Putamen (tissue), 1 donor: ENCODE measurements at regions not wholly inside any gene's neighbourhood (a gene's known extent, or its start where the extent isn't known, plus 50 kb on each side); places are given as distances from the start of the nearest gene placed in this dataset.
"Not testable (repeated sequence)": the region's sequence is repeated elsewhere in the genome, so short reads cannot be mapped to it uniquely, and the experiment has no call there.

Experiments
- DNase-seq: peaks from one replicate; pipeline ENCODE4 v3.0.0-alpha.2; 2016; ENCODE audit warnings: low spot score

DNA sequence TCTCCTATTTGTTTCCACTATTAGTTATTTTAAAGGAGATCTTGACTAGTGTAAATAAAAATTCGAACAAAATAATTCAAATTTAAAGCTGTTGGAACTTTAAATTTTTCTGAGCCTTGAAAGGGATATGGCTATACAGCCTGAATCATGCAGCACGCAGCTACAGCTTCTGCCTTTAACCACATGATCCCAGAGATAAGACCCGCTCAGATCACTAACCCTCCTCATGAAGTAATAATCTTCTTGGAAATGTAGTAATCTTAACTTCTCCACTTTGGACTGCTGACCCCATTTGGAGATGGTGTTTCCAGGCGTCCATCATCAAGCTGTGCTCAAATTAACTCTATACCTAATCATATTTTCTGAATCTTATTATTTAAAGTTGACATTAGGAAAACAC is 336.6 kb downstream of the DSC3 start:
- DNase-seq: no peak

- no peak for DNase-seq
These were observed 344.0 kb downstream of the DSC3 start for GRCh38 chr18:30698571-30698970.

DNA sequence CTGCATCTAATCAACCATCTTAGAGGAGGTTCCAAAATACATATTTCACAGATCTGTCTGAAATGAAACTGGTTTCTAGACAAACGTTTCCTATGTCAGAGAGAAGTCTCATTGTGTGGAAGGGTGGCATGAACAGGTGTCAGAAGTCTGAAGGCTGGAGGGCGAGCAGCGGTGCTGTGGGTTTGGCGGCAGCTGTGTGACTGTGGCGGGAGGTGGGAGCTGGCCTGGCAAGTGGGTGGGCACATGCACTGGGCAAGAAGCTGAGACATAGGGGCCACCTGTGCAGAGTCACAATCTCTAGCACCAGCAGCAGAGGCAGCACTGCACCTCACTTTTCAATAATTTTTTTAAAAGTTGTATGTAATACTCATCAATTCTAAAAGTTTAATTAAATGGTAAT is 346.3 kb downstream of the DSC3 start:
- DNase-seq: no peak

DNA sequence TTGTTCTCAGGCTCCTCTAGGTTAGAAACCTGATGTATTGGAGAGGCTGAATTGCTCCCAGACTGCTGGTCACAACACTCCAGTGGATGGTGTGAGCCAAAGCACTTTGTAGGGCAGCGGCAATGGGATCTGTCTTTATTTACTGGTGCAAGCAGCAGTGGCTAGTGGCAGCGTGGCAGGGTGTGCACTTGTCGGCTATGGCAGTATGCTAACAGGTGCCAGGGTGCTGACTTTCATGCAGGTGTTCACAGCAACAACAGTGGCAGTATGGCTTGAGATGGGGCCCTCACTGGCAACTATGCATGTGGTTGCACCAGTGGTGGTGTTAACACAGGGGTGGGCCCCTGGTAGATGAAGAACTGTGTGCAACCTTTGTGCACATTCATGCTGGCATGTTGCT is 347.8 kb downstream of the DSC3 start:
- DNase-seq: no peak

- DNase-seq: no peak
These were observed 353.3 kb downstream of the DSC3 start for GRCh38 chr18:30689216-30689615.

- DNase-seq: no peak
These were observed 355.0 kb downstream of the DSC3 start for GRCh38 chr18:30687501-30687900.

DNA sequence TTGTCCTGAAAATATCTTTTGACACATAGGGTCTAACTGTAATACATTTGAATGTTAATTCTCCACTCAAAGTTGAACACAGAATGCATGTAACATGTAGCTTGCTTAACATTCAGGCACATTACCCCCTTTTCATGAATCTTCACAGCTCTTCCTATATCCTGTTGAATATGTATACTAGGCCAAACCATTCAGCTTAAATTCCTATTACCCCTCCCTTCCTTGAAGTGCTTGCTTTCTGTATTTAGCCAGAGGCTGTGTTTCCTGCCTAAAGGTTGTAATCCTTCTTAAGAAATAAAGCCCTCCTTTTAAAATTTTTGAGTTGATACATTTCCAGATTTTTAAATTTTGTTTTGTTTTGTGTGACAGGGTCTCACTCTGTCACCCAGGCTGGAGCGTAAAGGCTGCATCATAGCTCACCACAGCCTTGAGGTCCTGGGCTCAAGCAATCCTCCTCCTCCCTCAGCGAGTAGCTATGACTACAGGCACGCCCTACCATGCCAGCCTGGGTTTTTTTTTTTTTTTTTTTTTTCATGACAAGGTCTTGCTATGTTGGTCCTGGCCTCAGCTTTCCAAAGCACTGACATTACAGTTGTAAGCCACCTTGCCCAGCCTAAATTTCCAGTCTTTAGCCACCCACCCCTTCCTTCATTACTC is 357.6 kb downstream of the DSC3 start:
- DNase-seq: no peak

GRCh38 chr18:30683836-30684235 is 358.7 kb downstream of the DSC3 start:
- DNase-seq: no peak

DNA sequence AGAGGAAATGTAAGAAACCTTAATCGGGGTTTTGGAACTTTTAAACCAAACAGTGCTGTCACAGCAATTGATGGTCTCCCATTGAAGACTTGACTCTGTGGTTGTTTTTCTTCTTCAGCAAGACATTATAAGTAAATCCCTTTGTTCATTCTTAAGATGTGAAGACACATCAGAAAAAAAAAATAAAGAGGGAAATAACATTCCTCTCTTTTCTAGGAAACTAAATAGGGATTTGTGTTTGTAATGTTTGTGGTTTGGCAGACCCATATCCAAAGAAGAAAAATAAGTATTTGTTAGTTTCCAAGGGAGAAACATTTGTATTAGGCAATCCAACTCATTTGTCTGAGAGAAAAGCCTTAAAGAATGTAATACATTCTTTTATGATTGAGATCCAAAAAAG is 359.9 kb downstream of the DSC3 start:
- no peak for DNase-seq

DNA sequence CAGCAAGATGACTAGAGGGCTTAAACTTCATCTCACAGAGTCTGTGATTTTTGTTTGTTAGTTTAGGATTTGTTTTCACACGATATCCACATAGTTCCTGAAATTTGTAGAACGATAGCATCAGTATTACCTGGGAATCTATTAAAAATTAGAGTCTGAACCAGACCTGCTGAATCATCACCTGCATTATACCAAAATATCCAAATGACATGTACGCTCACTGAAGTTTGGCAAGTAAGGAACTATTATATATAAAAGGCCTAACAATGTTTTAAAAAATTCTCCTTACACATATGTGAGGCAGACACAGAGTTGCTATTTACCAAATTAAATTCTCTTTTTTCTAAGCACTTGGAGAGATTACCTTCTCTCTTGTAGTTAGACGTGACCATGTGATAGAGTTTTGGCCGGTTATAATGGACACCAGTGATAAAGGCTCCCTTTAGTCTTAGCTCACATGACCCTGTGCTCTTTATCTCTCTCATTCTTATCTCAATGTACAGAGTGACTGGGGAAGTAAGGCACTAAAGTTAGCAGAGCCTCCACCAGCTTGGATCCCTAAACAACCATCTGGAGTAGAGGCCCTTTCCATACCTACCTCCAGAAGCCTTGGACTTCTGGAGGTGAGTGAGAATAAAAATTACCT is 363.1 kb downstream of the DSC3 start:
- DNase-seq: no peak

DNA sequence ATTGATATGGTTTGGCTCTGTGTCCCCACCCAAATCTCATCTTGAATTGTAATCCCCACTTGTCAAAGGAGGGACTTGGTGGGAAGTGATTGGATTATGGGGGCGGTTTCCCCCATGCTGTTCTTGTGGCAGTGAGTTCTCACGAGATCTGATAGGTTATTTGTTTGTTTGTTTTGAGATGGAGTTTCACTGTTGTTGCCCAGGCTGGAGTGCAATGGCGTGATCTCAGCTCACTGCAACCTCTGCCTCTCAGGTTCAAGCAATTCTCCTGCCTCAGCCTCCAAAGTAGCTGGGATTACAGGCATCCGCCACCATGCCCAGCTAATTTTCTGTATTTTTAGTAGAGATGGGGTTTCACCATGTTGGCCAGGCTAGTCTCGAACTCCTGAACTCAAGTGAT is 364.7 kb downstream of the DSC3 start:
- not testable (repeated sequence) for DNase-seq

DNA sequence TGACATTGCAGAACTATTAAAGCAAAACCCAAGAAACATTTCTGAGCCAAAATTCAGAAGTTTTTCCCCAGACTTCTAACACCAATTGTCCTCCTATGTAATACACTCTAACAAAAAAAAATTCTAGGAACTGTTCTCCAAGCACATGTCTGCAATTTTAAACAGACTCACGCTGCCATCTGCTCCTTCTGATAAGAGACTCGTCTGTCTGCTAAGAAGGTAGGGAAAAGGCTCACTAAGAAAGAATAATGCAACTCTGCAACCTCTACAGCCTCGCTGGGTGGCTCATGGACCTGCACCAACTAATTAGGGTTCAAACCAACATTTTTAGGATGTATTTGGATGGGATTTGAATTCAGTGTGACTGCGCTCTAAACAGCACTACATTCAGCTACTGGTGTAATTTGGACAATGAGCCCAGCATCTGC is 366.5 kb downstream of the DSC3 start:
- no peak for DNase-seq

DNA sequence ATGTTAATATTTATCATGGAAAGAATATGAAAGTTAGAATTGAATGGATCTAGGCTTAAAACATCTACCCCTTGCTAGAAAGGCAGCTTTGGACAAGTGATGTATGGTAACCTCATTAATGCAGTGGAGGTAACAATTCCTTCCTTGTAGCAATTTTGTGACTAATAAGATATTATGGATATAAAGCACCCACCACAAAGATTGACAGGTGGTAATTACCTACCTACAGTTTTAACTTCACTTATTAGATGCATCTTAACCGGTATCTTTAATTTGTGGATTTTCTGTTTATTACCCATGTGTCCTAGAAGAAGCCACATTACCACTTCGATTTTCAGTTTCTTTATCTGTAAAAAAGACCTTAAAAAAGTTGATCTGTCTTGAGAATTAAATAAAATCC is 367.0 kb downstream of the DSC3 start:
- no peak for DNase-seq

- DNase-seq: no peak
These were observed 367.5 kb downstream of the DSC3 start for GRCh38 chr18:30675072-30675471.

GRCh38 chr18:30674596-30674995 is 367.9 kb downstream of the DSC3 start:
- no peak for DNase-seq

GRCh38 chr18:30672439-30672838 is 370.1 kb downstream of the DSC3 start:
- not testable (repeated sequence) for DNase-seq

DNA sequence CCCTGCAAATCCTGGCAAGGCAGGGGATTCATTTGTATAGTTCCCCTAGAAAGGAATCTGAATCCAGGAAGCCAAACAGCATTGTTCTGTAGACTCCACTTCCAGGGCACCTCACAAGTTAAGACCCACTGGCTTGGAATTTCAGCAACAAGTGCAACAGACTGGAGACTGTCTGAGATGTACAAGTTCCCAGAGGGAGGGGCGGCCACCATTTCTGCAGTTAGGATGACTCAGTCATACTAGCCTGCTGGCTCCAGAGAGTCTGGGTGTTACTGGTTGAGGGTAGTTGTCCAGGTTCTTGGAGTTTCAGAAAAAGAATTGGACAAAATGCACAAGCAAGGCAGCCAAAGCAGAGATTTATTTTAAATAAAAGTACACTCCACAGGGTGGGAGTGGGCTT is 384.2 kb downstream of the DSC3 start:
- no peak for DNase-seq

GRCh38 chr18:30652387-30652786 is 390.2 kb downstream of the DSC3 start:
- DNase-seq: no peak

DNA sequence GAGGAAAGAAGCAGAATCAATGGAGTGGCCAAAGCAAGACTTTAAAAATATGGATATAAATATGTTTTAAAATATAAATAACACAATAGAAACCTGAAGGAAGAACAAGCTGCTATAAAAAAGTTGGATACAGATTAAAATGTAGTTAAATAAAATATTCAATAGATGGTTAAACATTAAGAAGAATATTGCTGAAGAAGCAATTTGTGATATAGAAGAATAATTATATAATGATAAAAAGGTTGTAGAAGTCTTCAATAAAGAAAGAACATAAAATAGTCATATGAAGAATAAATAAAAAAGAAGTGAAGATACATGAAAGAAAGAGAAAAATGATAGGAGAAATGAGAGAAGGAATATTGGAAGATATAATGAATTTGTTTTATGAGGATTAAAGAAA is 392.0 kb downstream of the DSC3 start:
- DNase-seq: no peak

- DNase-seq: no peak
These were observed 398.4 kb downstream of the DSC3 start for GRCh38 chr18:30644158-30644557.

GRCh38 chr18:30639361-30639760 is 403.2 kb downstream of the DSC3 start:
- no peak for DNase-seq

DNA sequence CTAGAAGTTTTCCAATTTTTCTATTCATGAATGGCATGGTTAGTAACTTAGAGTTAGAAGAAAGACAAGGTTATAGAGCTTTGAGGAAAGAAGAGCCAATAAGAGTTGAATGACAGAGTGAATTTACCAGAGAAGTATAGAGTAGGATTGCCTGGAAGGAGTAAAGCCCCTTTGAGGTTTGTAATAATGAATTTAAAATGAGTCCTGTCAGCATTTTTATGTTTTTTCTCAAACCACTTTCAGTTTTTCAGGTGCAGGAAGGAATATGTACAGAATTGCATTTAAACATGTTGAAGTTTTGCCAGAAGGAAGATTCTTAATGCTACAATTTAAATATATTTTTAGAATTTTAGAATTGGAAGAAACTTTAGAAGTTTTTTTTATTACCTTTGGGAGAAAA is 408.3 kb downstream of the DSC3 start:
- no peak for DNase-seq

- no peak for DNase-seq
These were observed 410.4 kb downstream of the DSC3 start for GRCh38 chr18:30632071-30632698.

GRCh38 chr18:30625961-30626360 is 416.6 kb downstream of the DSC3 start:
- no peak for DNase-seq
